ENCODE measurements at regions not wholly inside any gene's neighbourhood (a gene's known extent, or its start where the extent isn't known, plus 50 kb on each side); places are given as distances from the start of the nearest gene placed in this dataset.

- no peak for TF ChIP-seq CTCF (conservative IDR thresholded peaks at IDR 0.05 in 1 of 2, IDR thresholded peaks at IDR 0.05 in 1 of 2; ENCODE audit: extremely low read depth in 1 of 2, insufficient read depth in 1 of 2, low read depth in 1 of 2, low read length in 2 of 2)
- TF ChIP-seq EZH2 (IDR thresholded peaks at IDR 0.05; ENCODE audit: borderline replicate concordance, low read length) = no peak
Observed at GRCh38 chr10:75326306-75326705, 75.3 kb downstream of the ZNF503 start.

Measured in mammary epithelial cell (primary cell).